NCI-H2029 (cell line): ENCODE measurements at regions not wholly inside any gene's neighbourhood (a gene's known extent, or its start where the extent isn't known, plus 50 kb on each side); places are given as distances from the start of the nearest gene placed in this dataset.

Source experiments
- DNase-seq: peaks from one replicate; lab custom pipeline; 2025; lab: John Stamatoyannopoulos, UW

DNA sequence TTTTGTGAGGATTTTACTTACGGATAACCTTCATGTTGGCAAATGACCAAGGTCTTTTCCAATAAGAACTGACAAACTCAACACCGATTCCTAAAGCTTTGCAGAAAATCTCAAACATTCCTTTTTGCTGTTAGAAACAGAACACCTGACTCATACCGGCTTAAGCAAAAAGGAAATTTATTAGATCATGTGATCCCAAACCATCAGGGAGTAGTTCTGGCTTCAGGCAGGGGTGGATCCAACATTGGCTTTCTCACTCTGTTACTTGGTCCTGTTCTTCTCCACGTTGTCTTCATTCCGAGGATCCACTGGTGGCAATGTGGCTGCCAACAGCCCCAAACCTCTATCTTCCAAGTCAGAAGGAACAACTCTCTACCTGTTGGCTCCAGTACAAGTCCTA, 95.9 kb upstream of the PMEPA1 start:
- DNase-seq: no peak

DNA sequence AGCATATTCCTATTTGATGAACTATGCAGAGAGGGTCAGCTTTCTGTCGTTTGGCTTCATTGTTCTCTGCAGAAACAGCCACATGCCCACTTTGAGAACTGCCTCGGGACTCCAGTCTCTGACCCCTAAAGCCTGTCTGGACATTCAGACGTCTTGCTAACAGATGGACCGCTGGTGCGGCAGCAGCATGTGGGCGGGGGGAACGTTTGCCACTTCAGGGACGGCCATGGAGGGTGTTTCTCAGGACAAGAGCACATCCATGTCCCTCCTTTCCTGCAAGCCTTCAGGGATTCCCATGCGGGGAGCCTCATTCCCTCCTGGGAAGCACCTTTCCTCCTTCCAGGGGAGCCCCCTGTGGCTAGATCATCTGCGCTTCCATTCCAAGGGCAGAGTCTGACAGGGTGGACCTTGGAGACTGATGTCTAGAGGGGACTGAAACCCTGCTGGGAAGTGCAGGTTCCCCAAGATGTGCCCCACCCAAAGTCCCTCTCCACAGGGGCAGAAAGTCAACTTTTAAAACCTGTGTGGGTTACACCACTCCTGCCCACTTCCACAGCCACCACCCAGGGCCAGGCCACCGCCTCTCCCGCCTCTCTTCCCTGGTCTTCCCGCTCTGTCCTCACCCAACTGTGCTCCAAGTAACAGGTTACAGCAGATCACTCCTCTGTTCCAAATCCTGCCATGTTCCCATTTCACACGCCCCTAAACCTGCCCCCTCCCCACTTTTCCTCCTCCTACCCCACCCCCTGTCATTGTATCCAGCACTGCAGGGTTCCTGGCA, 94.8 kb upstream of the PMEPA1 start:
- no peak for DNase-seq

DNA sequence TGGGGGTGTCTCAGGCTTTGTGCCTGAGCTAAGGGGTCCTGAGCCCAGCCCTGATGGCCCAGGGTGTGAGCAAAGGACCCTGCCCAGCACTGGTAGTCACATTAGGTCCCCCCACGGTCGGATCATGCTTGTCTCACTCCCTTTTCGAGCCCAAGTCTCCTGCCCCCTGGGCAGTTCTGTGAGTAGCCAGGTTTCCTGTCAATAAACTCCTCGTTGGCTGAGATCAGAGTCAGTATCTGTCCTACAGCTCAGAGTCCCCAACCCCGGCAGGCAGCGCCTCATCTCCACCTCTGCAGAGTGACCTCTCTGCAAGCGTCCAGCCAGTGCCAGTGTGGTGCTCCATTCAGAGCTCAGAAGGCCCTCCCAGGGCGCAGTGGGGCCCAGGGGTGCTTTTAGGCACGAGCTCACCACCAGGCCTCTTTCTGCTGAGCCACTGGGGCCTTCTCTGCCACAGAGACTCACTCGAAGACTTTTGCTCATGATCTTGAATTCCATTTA, 93.7 kb upstream of the PMEPA1 start:
- no peak for DNase-seq

DNA sequence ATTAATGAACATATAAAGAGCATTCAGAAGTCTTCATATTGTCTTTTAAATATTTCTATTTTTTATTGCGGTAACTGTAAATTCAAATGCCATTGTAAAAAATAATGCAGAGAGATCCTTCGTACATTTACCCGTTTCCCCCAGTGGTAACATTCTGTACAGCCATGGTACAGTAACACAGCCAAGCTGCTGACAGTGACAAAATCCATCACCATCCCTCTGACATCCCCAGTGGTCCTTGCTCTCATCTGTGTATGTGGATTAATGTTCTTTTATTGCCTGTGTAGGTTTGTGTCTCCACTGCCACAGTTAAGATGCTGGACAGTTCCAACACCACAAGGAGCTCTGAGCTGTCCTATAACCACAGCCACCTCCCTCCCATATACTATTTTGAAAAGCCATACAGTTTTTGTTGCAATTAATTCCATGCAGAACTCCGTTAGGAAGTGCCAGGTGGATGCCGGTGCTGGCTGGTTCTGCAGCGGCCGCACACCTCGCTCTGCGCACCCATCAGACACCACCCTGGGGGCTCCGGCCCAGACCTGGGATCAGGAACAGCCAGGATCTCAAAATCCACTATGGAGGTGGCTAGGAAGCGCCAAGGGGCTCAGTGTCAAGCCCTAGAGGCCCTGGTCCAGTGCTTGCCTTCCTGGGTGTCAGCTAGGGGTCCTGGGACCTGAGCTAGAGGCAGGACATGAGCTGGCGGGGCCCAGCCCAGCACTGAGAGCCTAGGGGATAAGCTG, 93.1 kb upstream of the PMEPA1 start:
- no peak for DNase-seq

DNA sequence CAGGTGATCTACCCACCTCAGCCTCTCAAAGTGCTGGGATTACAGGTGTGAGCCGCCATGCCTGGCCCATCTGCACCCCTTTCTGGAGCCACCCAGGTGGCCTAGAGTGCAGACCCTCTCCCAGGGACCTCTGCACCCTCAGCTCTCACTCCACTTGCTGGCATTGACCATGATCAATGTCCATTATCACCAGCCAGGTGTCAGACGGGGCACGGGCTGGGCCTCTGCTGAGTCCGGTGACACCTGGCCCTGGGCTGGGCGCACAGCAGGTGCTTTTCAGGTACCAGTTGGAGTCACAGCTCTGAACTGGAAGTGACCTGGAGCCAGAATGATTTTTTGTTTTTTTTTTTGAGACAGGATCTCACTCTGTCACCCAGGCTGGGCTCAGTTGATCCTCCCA, 91.8 kb upstream of the PMEPA1 start:
- no peak for DNase-seq

DNA sequence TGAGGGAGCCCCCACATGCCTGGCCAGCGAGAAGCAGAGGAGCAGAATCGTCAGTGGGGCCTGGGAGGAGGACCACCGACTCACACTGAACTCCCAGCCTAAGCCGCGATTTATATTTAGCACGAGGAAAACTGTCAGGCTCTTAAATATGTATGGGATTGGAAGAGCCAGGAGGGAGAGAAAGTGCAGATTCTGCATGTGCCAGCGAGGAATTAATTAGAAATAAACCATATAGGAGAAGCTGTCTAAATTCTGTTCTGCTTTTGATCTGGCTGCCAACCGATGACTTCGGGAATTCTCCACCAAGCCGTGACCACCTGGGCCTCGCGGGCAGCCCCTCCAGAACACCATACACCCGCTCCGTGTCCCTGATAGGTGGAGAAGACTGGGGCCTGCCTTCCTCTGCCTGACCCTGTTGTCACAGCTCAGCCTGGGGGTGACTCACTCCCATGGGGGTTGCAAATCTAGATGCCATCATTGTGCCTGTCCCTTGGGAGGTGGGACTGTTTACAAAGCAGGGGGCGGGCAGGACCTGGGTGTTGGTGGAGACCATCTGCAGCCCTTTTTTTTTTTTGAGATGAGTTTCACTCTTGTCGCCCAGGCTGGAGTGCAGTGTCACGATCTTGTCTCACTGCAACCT, 91.1 kb upstream of the PMEPA1 start:
- no peak for DNase-seq

DNA sequence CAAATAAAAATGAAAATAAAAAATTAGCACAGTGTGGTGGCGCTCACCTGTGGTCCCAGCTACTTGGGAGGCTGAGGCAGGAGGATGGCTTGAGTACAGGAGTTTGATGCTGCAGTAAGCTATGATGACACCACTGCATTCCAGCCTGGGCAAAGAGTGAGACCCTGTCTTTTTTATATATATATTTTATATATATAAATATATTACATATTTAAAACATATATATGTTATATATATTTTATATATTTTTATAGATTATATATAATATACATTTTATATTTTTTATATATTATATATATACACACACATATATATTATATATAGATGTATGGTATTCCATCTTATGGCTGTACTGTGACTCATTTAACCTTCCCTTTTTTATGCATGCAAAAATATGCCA, 87.6 kb upstream of the PMEPA1 start:
- DNase-seq: no peak

DNA sequence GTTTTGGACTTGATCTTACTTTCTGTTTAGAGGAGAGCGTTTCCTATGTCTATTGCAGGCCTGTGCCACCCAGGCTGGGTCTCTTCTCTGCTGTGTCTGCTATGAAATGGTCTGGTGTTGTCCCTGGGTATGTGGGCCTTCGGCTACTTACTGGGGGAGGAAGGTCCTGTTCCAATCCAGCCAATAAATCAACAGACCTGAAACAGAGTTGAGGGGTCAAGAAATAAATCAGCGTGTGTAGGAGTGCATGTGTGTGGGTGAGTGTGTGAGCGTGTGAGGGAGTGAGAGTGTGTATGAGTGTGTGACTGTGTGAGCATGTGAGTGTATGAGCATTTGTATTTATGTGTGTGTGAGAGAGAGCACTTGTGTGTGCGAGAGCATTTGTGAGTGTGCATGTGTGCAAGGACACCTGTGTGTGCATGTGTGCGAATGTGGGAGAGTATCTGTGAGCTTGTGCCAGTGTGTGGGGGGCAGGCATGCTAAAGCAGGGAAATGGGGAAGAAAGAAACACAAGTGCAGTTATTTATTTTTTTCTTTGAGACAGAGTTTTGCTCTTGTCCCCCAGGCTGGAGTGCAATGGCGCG, 86.3 kb upstream of the PMEPA1 start:
- DNase-seq: no peak

DNA sequence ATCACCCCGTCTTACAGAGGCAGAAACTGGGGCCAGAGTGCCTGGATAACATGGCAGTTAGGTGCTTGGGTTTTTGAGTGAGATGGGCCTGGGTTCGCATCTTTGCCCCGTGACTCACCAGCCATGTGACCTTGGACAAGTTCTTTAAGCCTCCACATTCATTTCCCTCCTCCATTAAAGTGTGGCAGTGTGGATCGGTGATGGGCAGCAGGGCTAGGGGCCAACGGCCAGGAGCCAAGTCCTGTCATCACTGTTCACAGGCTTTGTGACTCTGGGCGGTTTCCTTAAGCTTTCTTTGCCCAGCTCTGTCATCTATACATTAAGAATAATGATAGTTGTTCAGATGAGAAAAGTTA, 85.5 kb upstream of the PMEPA1 start:
- no peak for DNase-seq

DNA sequence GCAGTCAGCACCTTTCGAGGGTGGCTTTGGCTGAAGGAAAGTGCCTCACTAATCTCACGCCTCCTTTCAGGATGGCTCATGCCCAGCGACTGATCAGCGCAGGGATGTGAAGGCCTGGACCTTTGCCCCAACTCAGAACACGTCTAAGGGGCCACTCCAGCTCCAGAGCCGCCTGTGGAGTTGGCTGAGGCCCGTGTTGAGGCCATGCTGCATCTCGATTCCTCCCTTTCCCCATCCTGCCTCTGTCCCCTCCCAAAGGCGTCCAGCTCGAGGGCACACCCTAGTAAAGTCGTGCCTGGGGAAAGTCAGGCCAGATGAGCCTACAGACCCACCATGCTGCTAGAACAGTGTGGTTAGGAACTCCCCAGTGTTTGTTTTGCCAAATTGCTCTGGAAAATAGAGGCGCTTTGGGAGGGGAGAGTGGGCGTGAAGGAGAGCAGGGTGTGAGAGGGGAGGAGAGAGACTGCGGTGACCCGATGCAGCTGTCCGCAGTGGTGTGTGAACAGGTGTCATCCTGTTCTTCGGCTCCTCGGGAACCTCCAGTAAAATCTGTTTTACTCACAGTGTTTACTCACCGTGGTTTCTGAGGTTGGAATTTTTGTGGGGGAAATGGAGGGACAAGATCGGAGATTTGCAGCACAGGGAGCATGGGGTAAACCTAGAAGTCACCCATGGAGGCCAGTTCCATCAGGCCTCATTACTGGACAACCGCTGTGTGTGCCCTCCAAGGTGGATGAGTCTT, 85.0 kb upstream of the PMEPA1 start:
- DNase-seq: no peak

DNA sequence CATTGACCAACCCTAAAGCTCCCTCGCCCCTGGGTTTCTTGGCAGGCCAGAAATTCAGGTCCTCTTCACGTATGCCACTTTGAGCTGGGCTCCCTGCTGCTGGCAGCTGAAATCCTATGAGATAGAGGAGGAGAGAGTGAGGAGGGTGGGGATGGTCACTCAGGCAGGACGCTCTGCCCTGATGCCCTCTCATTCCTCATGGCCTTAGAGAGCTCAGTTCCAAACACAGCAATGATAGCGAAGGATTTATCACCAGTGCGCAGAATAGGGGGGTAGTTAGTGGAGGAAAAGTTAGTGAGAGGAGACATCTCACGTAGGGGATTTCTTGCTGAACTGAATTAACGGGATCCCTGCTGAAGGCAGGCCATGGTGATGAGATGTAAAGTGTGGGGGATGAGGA, 84.2 kb upstream of the PMEPA1 start:
- no peak for DNase-seq

DNA sequence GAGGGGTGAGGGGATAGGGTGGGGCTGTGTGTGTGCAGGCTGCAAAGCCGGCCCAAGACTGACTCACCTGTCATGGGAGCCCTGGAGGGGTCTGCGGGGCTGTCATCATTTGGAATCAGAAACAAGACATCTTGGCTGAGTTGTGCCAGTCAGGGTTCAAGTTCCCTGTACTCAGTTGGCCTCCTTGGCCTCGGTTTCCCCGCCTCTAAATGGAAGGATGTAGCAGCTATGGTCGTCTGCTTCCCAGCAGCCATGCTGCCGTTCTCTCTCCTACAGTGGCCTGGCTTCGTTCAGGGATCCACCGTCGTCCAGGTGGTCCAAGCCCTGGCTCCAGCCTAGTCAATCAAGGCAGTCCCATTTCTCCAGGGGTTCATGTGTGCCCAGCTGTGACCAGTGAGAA, 83.6 kb upstream of the PMEPA1 start:
- no peak for DNase-seq

DNA sequence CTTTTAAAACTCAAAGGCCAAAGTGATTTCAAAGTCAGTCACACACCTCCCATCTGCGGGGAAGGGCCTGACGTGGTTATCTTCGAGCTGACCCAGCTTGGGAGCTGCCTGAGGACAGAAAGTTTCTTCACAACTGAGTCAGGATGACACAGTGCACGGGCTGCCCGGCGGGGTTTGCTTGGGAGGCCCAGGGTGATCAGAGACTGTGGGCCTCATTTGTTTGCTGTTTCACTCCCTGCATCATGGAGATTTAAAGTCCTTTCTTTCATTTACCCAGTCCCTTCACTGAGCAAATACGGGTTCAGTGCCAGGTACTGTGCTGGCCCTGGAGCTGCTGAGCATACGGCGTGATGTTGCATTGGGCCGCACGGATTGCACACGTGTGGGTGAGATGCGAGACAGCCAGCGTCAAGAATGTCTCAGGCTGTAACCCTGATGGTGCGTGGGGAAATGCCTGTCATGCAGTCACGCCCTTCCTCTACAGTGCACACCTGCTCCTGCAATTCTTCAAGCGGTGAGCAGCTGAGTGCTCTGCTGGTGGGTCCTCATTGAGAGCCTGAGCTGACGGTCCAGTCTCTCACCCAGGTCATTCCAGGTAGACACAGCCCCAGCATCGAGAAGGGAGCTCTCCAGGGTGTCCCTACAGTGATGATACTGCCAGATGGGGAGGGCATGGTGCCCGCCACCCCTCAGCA, 82.7 kb upstream of the PMEPA1 start:
- no peak for DNase-seq

DNA sequence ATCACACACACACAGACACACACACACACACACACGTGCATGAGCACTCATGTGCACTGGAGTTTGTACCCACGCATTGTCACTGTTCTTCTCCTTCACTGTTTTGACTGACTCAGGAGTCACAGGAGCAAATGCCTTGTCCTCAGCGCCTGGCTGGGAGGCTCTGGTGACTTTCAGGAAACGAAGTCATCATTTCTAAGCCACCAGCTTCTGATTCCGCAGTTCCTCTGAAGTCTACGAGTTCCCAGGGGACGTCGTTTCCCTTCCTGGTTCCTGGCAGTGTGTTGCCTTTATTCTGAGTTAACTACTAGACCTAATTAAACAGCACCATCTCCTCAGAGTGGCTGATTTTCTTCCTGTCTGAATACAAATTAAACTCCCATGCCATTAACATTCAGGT, 82.2 kb upstream of the PMEPA1 start:
- DNase-seq: no peak

DNA sequence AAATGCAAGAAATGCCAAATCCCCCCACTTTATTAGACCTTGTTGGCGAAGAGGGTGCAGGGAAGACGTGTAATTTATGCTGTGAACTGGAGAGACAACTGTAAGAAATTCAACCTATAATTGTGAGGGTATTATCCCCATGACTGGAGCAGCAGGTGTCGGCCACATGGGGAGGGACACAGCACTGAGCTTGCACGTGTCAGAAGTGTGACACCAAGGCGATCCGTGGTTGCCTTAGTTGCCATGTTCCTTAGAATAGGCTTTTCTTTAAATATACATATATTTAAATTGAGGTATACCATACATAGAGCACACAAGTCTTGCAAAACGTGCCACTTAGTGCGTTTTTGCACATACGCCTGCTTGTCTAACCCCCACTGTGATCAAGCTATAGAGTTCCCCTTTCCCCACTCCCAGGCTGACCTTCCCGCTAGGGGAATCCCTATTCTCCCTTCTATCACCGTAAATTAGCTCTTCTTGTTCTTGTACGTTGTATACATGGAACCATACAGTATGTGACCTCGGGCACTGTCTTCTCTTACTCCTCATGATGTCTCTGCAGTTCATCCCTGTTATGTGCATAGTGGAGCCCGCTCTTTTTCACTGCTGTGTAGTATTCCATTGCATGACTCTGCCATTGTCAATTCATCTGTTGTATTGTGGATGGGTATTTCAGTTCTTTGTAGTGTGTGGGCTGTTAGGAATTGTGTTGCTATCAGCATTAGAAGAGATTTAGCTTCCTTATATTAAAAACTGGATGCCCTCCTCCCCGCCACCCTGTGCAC, 81.6 kb upstream of the PMEPA1 start:
- no peak for DNase-seq

DNA sequence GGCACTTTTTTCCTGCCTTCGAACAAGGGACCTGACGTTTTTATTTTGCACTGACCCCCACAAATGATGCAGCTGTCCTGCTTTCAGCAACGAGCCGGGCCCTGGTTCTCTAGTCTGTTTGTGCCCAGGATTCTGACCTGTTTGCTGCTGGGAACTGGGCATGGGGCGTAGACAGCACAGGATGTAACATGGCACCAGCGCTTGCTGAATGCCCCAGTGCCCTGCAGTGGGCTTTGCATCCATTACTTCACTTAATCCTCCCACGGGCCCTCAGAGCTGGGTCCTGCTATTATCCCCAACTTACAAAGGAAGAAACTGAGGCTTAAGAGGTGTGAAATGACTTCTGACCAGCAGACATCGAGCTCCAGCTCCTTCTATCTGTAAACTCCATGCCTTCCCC, 80.4 kb upstream of the PMEPA1 start:
- no peak for DNase-seq

DNA sequence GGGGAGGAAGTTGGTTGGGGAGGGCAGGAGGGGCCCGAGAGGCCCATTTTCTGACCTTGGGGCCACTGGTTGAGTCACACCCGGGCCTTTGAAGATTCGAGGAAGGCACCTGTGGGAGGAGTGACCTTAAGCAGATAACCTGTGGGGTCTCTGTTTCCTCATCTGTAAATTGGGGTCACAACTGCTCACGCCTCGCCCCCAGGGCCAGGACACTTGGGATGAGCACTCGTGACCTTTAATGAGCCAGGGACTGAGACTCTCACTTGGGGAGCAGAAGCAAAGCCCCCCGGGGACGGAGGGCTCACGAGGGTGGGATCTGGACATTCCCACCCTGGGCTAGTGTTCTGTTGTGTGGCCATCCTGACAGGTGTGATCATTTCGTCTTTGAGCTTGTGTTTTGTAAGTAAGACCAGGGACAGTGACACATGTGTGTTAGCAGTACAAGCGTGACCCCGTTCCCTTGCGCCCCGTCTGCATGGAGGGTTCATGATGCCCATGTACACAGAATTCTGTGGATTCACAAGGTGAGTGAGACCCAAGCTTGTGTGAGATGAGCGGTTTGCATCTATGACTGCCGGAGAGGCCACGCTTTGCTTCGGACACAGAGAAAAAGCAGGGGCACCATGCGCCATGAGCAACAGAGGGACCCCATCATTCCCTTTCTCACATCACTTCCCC, 79.3 kb upstream of the PMEPA1 start:
- no peak for DNase-seq

DNA sequence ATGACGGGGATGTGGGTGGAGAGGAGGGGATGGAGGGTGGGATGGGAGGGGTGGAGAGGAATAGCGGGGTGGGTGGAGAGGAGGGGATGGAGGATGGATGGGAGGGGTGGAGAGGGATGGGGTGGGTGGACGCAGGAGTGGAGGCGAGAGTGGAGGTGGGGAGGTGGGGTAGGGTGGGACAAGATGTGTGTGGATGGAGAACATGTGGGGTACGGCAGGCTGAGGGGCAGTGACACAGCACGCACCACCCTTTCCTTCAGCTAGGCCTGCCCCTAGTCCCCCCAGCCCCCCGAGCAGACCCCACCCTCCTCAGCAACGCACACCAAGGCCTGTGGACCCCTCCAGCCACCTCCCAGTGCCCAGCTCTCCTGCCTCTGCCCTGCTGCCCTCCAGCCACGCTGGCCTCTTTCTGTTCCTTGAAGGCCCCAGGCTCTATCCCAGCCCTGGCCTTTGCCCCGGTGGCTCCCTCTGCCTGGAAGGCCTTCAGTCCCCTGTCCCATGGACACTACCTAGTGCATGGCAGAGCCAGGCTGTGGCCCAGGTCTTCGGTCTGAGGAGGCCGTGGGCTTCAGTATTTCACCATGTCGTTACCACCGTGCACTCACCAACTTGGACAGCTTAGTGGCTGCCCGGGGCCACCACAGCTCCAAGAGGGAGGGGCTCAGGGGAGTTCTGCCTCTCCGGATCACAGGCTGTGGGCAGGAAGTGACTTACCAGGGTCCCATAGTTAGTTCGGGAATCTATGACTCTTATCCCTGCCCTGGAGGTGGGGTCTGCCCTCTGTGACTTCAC, 78.4 kb upstream of the PMEPA1 start:
- no peak for DNase-seq
